GM12878 (cell line): ENCODE measurements at regions not wholly inside any gene's neighbourhood (a gene's known extent, or its start where the extent isn't known, plus 50 kb on each side); places are given as distances from the start of the nearest gene placed in this dataset.

Source experiments
- ATAC-seq: fragments of 200-7000 bp; cut with Tn5 transposase; 3 replicates; pipeline ENCODE4 v1.9.1; 2020; ENCODE audit warnings: mild to moderate bottlenecking, moderate library complexity
- BruUV-seq: library from RNA; stranded (reverse); fragments of 400-500 nt; replicated peaks from 2 replicates; lab custom pipeline; 2021; lab: Mats Ljungman, UMichigan
- CTCF ChIA-PET: fragments of 300-600 bp; sonication (Branson Sonifier 250); formaldehyde crosslinking; extraction: SDS; loops from one replicate; lab custom pipeline; 2021; ENCODE audit warnings: inconsistent platforms; lab: Yijun Ruan, JAX
- POLR2A ChIA-PET: fragments of 350-600 bp; formaldehyde crosslinking; extraction: SDS; loops from one replicate; lab custom pipeline; 2021; ENCODE audit warnings: inconsistent platforms; lab: Charles Lee
- RAD21 ChIA-PET: fragments of 300-600 bp; sonication (Branson Sonifier 250); formaldehyde crosslinking; loops from one replicate; lab custom pipeline; 2023; ENCODE audit warnings: antibody characterized with exemption; ENCODE audit not compliant: unreplicated experiment; lab: Charles Lee
- SMC1A ChIA-PET: fragments of 300-600 bp; sonication (Branson Sonifier 250); formaldehyde crosslinking; loops from one replicate; lab custom pipeline; 2023; ENCODE audit not compliant: unreplicated experiment, uncharacterized antibody; lab: Charles Lee
- DNase-seq: peaks from one replicate; pipeline ENCODE4 v3.0.0-alpha.2; 2011; ENCODE audit warnings: low read depth, low spot score
- FAIRE-seq: peaks from 3 replicates; lab custom pipeline; 2011; peaks lifted over from hg19 to GRCh38; lab: Jason Lieb, UNC
- H2AFZ ChIP-seq: 2 replicates; pipeline ENCODE4 v1.6.0; 2011; ENCODE audit warnings: low read depth, low read length, control low read depth; ENCODE audit not compliant: control insufficient read depth
- H3K27ac ChIP-seq: 2 replicates; pipeline ENCODE4 v1.5.1; 2011; ENCODE audit warnings: control low read depth; ENCODE audit not compliant: control insufficient read depth, insufficient read depth
- H3K27me3 ChIP-seq, 2 experiments: replicated peaks in 1 of 2; 2 replicates each; pipeline versions ENCODE4 v1.6.0 to v1.6.1; 2011; ENCODE audit warnings: low read length in 1 of 2; ENCODE audit not compliant: control insufficient read depth in 2 of 2, insufficient read depth in 2 of 2
- H3K36me3 ChIP-seq, 2 experiments: 2 replicates each; pipeline ENCODE4 v1.5.1; 2011; ENCODE audit warnings: low read length in 1 of 2; ENCODE audit not compliant: control insufficient read depth in 2 of 2, insufficient read depth in 2 of 2
- H3K4me1 ChIP-seq: 2 replicates; pipeline ENCODE4 v1.6.1; 2011; ENCODE audit warnings: mild to moderate bottlenecking, low read length, moderate library complexity, mixed read lengths; ENCODE audit not compliant: control insufficient read depth, insufficient read depth
- H3K4me2 ChIP-seq: 2 replicates; pipeline ENCODE4 v1.6.0; 2011; ENCODE audit warnings: control low read depth; ENCODE audit not compliant: control insufficient read depth, insufficient read depth
- H3K4me3 ChIP-seq: fragments of 200-600 bp; sonication (generic); 2 replicates; pipeline ENCODE4 v1.5.1; 2016
- H3K79me2 ChIP-seq: 2 replicates; pipeline ENCODE4 v1.6.0; 2011; ENCODE audit warnings: low read length; ENCODE audit not compliant: control insufficient read depth, insufficient read depth
- H3K9ac ChIP-seq: 2 replicates; pipeline ENCODE4 v1.8.0; 2011; ENCODE audit warnings: low read length, control low read depth, mixed read lengths; ENCODE audit not compliant: control insufficient read depth, insufficient read depth
- H3K9me3 ChIP-seq: replicated peaks from 3 replicates; pipeline ENCODE4 v1.5.1; 2011; ENCODE audit warnings: mild to moderate bottlenecking, low read length; ENCODE audit not compliant: control insufficient read depth, insufficient read depth
- H4K20me1 ChIP-seq: 2 replicates; pipeline ENCODE4 v1.6.0; 2011; ENCODE audit not compliant: control insufficient read depth, insufficient read depth
- DPF2 ChIP-seq: fragments of 450-650 bp; IDR thresholded peaks from 2 replicates; pipeline ENCODE4 v1.6.1; 2017; ENCODE audit warnings: mild to moderate bottlenecking
- E2F4 ChIP-seq: IDR thresholded peaks from 2 replicates; pipeline ENCODE4 v1.6.1; 2012; ENCODE audit warnings: low read depth, low read length, improper control_type of control experiment
- EGR1 ChIP-seq, 2 experiments: IDR thresholded peaks; 1 replicate in 1 of 2; 2 replicates in 1 of 2; pipeline ENCODE4 v1.6.1; 2011 to 2012; ENCODE audit warnings: low read depth in 2 of 2, low read length in 2 of 2, borderline replicate concordance in 1 of 2, mild to moderate bottlenecking in 1 of 2, moderate library complexity in 1 of 2
- GABPA ChIP-seq: IDR thresholded peaks from 2 replicates; pipeline ENCODE4 v1.6.1; 2014; ENCODE audit warnings: antibody characterized with exemption, low read depth, mild to moderate bottlenecking, inconsistent platforms
- IRF3 ChIP-seq: fragments of 450-650 bp; IDR thresholded peaks from 2 replicates; pipeline ENCODE4 v1.6.1; 2014; ENCODE audit warnings: mild to moderate bottlenecking
- NRF1 ChIP-seq: conservative IDR thresholded peaks from 2 replicates; pipeline ENCODE4 v1.6.1; 2011; ENCODE audit warnings: mild to moderate bottlenecking, low read depth, low read length, improper control_type of control experiment
- PRDM15 ChIP-seq: fragments of 450-650 bp; formaldehyde crosslinking; IDR thresholded peaks from 2 replicates; pipeline ENCODE4 v1.4.0; 2020; ENCODE audit warnings: mild to moderate bottlenecking, moderate library complexity
- RELA ChIP-seq: fragments of 450-650 bp; IDR thresholded peaks from 2 replicates; pipeline ENCODE4 v1.8.0; 2014; ENCODE audit warnings: borderline replicate concordance; ENCODE audit not compliant: partially characterized antibody
- SMC3 ChIP-seq: IDR thresholded peaks from 2 replicates; pipeline ENCODE4 v1.6.1; 2011; ENCODE audit warnings: low read length, improper control_type of control experiment, borderline replicate concordance
- SREBF2 ChIP-seq: IDR thresholded peaks from 2 replicates; pipeline ENCODE4 v1.6.1; 2012; ENCODE audit warnings: mild to moderate bottlenecking, low read length
- SRF ChIP-seq, 2 experiments: IDR thresholded peaks; 2 replicates each; pipeline ENCODE4 v1.6.1; 2011; ENCODE audit warnings: low read depth in 2 of 2, low read length in 2 of 2, mild to moderate bottlenecking in 1 of 2, moderate library complexity in 1 of 2
- TBL1XR1 ChIP-seq: IDR thresholded peaks from 2 replicates; pipeline ENCODE4 v1.6.1; 2012; ENCODE audit warnings: low read depth, low read length, improper control_type of control experiment
- WGBS: methylation state at CpG from one replicate; pipeline ENCODE4 v1.1.6; 2016; ENCODE audit warnings: low lambda C conversion rate; ENCODE audit not compliant: insufficient replicate concordance, insufficient coverage; ENCODE audit errors: missing lambda C conversion rate; 5-methylcytosine and 5-hydroxymethylcytosine counted together
- in situ Hi-C: fragments of 300-500 bp; cut with MboI; formaldehyde crosslinking; loops from 9 replicates; pipeline ENCODE4 v1.14.3; 2018; ENCODE audit warnings: mixed read lengths
- intact Hi-C: fragments of 100-400 bp; cut with micrococcal nuclease; formaldehyde crosslinking; loops from one replicate; pipeline ENCODE4 v1.14.2; 2022; ENCODE audit not compliant: unreplicated experiment
- TF ChIP-seq, protein P1 (sequence below): IDR thresholded peaks from 2 replicates; pipeline ENCODE4 v1.6.1; 2012; ENCODE audit warnings: low read depth, low read length, improper control_type of control experiment

DNA sequence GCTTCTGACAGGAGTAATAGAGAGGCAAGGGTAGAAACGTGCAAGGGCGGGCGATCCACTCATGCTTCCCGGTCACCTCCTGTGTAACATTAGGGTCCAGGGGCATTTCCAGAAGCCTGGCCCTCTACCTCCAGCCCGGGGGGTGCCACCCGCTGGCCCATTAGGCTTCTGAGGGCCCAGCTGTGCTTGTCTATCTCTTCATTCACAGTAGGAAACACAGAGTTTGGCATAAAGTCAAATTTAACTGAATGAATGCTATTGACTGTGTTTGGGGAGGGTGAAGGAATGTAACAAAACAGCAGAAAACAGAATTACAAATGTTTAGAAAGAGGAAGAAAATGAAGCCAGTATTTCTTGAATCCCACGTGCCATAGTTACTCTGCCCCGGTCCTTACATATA, 112.4 kb upstream of the SLC66A3 start:
- no peak for TF ChIP-seq E2F4
- TF ChIP-seq SREBF2: no peak
- no peak for TF ChIP-seq SRF (IDR thresholded peaks at IDR 0.05; ENCODE audit: low read depth in 2 of 2, low read length in 2 of 2)
- no peak for TF ChIP-seq TBL1XR1
- TF ChIP-seq DPF2: no peak
- TF ChIP-seq, protein P1, sequence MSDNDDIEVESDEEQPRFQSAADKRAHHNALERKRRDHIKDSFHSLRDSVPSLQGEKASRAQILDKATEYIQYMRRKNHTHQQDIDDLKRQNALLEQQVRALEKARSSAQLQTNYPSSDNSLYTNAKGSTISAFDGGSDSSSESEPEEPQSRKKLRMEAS: no peak
- TF ChIP-seq RELA: no peak
- no peak for TF ChIP-seq GABPA
- no peak for TF ChIP-seq IRF3
- TF ChIP-seq PRDM15: no peak
- TF ChIP-seq NRF1: no peak
- TF ChIP-seq SMC3: no peak
- no peak for TF ChIP-seq EGR1 (IDR thresholded peaks at IDR 0.05; ENCODE audit: borderline replicate concordance in 1 of 2, low read depth in 2 of 2, low read length in 2 of 2)
- no peak overlapping the region for H3K4me2 ChIP-seq
- no peak overlapping the region for H3K4me3 ChIP-seq
- SMC1A ChIA-PET: no interaction called here
- BruUV-seq: no TSS peak
- no peaks in the 10 kb centered on the region for H3K4me1 ChIP-seq
- CTCF ChIA-PET: no interaction called here
- RAD21 ChIA-PET: no interaction called here
- H3K36me3 ChIP-seq: no peaks in the 10 kb centered on the region
- H3K9me3 ChIP-seq: peaks cover 3% of the 10 kb centered on the region; the same call in 2 of the 3 replicates
- H2AFZ ChIP-seq: no peak overlapping the region
- no peak overlapping the region for H3K27ac ChIP-seq
- in situ Hi-C loops: no loop called here
- FAIRE-seq (no peak), ATAC-seq (no peak), DNase-seq (no peak)
- intact Hi-C loops: no loop called here
- H3K27me3 ChIP-seq: peaks cover 0 to 4% of the 10 kb centered on the region in 2 experiments; a peak in 2 of 4 replicates
- POLR2A ChIA-PET: no interaction called here
- no peak overlapping the region for H3K9ac ChIP-seq
- 3% methylated on average over 8 of the region's 8 CpGs for WGBS
- no peaks in the 10 kb centered on the region for H3K79me2 ChIP-seq
- H4K20me1 ChIP-seq: no peaks in the 10 kb centered on the region
